ENCODE measurements at regions not wholly inside any gene's neighbourhood (a gene's known extent, or its start where the extent isn't known, plus 50 kb on each side); places are given as distances from the start of the nearest gene placed in this dataset.

DNA sequence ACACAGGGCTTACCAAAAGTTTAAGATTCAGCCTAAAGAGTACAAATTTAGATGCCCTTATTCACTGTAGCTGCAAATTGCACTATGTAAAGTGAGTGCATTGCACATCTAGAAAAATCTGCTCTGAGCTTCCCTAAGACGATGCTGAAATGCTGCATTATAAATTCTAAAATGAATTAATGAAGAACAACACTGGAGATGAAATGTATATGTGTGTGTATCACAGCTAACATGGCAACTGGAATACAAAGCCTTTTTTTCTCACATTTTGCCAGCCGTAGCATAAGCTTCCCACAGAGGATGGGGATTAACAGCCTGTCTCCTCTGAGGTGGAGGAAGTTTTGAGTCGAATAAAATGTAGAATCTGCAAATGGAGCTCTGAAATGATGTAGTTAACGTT lies 338.3 kb upstream of the ZEB2 start:
- TF ChIP-seq, protein P1, sequence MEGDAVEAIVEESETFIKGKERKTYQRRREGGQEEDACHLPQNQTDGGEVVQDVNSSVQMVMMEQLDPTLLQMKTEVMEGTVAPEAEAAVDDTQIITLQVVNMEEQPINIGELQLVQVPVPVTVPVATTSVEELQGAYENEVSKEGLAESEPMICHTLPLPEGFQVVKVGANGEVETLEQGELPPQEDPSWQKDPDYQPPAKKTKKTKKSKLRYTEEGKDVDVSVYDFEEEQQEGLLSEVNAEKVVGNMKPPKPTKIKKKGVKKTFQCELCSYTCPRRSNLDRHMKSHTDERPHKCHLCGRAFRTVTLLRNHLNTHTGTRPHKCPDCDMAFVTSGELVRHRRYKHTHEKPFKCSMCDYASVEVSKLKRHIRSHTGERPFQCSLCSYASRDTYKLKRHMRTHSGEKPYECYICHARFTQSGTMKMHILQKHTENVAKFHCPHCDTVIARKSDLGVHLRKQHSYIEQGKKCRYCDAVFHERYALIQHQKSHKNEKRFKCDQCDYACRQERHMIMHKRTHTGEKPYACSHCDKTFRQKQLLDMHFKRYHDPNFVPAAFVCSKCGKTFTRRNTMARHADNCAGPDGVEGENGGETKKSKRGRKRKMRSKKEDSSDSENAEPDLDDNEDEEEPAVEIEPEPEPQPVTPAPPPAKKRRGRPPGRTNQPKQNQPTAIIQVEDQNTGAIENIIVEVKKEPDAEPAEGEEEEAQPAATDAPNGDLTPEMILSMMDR (conservative IDR thresholded peaks at IDR 0.05 in 1 of 2, IDR thresholded peaks at IDR 0.05 in 1 of 2; ENCODE audit: low read depth in 1 of 2, low read length in 2 of 2), result no peak
- TF ChIP-seq EZH2 (IDR thresholded peaks at IDR 0.05; ENCODE audit: low read length, missing control alignments), result no peak

All from fibroblast of lung (primary cell).